HepG2 (cell line): ENCODE measurements at regions not wholly inside any gene's neighbourhood (a gene's known extent, or its start where the extent isn't known, plus 50 kb on each side); places are given as distances from the start of the nearest gene placed in this dataset.

ENCODE experiments used
- ATAC-seq: fragments of 200-7000 bp; cut with Tn5 transposase; 3 replicates; pipeline ENCODE4 v1.9.1; 2020; ENCODE audit warnings: mild to moderate bottlenecking, moderate library complexity
- BruUV-seq: library from RNA; stranded (reverse); fragments of 400-500 nt; replicated peaks from 2 replicates; lab custom pipeline; 2021; lab: Mats Ljungman, UMichigan
- CTCF ChIA-PET: fragments of 300-600 bp; formaldehyde crosslinking; extraction: SDS; loops from one replicate; lab custom pipeline; 2021; ENCODE audit warnings: low total read pairs, inconsistent platforms, low intra/inter-chr PET ratio; lab: Yijun Ruan, JAX
- POLR2A ChIA-PET: fragments of 350-600 bp; sonication (Branson Sonifier 250); formaldehyde crosslinking; loops from one replicate; lab custom pipeline; 2020; ENCODE audit warnings: antibody characterized with exemption, inconsistent platforms; lab: Yijun Ruan, JAX
- DNase-seq: peaks from one replicate; pipeline ENCODE4 v3.0.0-alpha.2; 2015; ENCODE audit warnings: low spot score
- FAIRE-seq: peaks from 3 replicates; lab custom pipeline; 2011; peaks lifted over from hg19 to GRCh38; lab: Jason Lieb, UNC
- H2AFZ ChIP-seq: one replicate; pipeline ENCODE4 v1.6.1; 2011; ENCODE audit warnings: low read length, inconsistent platforms
- H3K27ac ChIP-seq: fragments of 300-600 bp; 3 replicates; pipeline ENCODE4 v1.8.0; 2011; ENCODE audit warnings: mixed run types, mild to moderate bottlenecking, mixed read lengths, low read length, inconsistent platforms; ENCODE audit not compliant: insufficient read depth; ENCODE audit errors: extremely low read length
- H3K27me3 ChIP-seq, 2 experiments: fragments of 200-600 bp in 1 of 2; 2 replicates in 1 of 2; 3 replicates in 1 of 2; pipeline versions ENCODE4 v1.6.0 to v1.8.0; 2011; ENCODE audit warnings: low read length in 2 of 2, mild to moderate bottlenecking in 2 of 2, moderate library complexity in 2 of 2, inconsistent platforms in 1 of 2; ENCODE audit not compliant: insufficient read depth in 2 of 2, control insufficient read depth in 1 of 2
- H3K36me3 ChIP-seq, 2 experiments: fragments of 200-600 bp in 1 of 2; replicated peaks in 1 of 2; 2 replicates in 1 of 2; 3 replicates in 1 of 2; pipeline versions ENCODE4 v1.5.1 to v1.8.0; 2011; ENCODE audit warnings: low read length in 2 of 2, inconsistent platforms in 1 of 2; ENCODE audit not compliant: insufficient read depth in 2 of 2, control insufficient read depth in 1 of 2
- H3K4me1 ChIP-seq: 2 replicates; pipeline ENCODE4 v1.5.1; 2012; ENCODE audit warnings: low read length, inconsistent platforms; ENCODE audit not compliant: insufficient read depth
- H3K4me2 ChIP-seq: 2 replicates; pipeline ENCODE4 v1.6.0; 2011; ENCODE audit warnings: low read depth, low read length, inconsistent platforms
- H3K4me3 ChIP-seq, 3 experiments: fragments of 200-600 bp in 1 of 3; sonication (generic), shearing (Covaris generic) in 1 of 3; replicated peaks in 1 of 3; 2 replicates each; pipeline ENCODE4 v1.5.1; 2011 to 2016; ENCODE audit warnings: low read length in 3 of 3, inconsistent platforms in 2 of 3, low read depth in 2 of 3, mild to moderate bottlenecking in 2 of 3, control low read depth in 1 of 3, mixed read lengths in 1 of 3; ENCODE audit not compliant: insufficient read depth in 1 of 3
- H3K79me2 ChIP-seq: one replicate; pipeline ENCODE4 v1.6.1; 2011; ENCODE audit warnings: low read length, inconsistent platforms; ENCODE audit not compliant: insufficient read depth
- H3K9ac ChIP-seq: 2 replicates; pipeline ENCODE4 v1.6.0; 2011; ENCODE audit warnings: mild to moderate bottlenecking, low read depth, low read length, inconsistent platforms; ENCODE audit not compliant: insufficient read depth
- H3K9me3 ChIP-seq: 2 replicates; pipeline ENCODE4 v1.5.1; 2012; ENCODE audit warnings: mild to moderate bottlenecking, low read length
- H4K20me1 ChIP-seq: 2 replicates; pipeline ENCODE4 v1.6.0; 2011; ENCODE audit warnings: inconsistent platforms, mild to moderate bottlenecking, low read length, moderate library complexity; ENCODE audit not compliant: insufficient read depth
- BRCA1 ChIP-seq: sonication (generic); formaldehyde crosslinking; IDR thresholded peaks from 2 replicates; pipeline ENCODE4 v1.4.0; 2020; ENCODE audit warnings: missing genetic modification reagents
- FOXK1 ChIP-seq: sonication (generic); formaldehyde crosslinking; IDR thresholded peaks from 2 replicates; pipeline ENCODE4 v1.4.0; 2020; ENCODE audit warnings: low read depth, missing genetic modification reagents, borderline replicate concordance
- IRF2 ChIP-seq: IDR thresholded peaks from 2 replicates; pipeline ENCODE4 v1.6.1; 2018; ENCODE audit warnings: missing genetic modification reagents, missing compliant biosample characterization
- PTBP1 ChIP-seq: fragments of 200-400 bp; formaldehyde crosslinking; IDR thresholded peaks from 2 replicates; pipeline ENCODE4 v1.6.1; 2018; ENCODE audit warnings: low read length, low read depth; ENCODE audit not compliant: poor library complexity, severe bottlenecking
- SRSF1 ChIP-seq: fragments of 200-400 bp; formaldehyde crosslinking; optimal IDR thresholded peaks from 2 replicates; pipeline ENCODE3; 2017; ENCODE audit warnings: mild to moderate bottlenecking, low read depth, low read length, moderate library complexity
- ZNF337 ChIP-seq: sonication (generic); formaldehyde crosslinking; IDR thresholded peaks from 2 replicates; pipeline ENCODE4 v1.5.1; 2020; ENCODE audit warnings: missing genetic modification reagents, low read depth, mild to moderate bottlenecking, borderline replicate concordance
- ZNF558 ChIP-seq: sonication (generic); formaldehyde crosslinking; IDR thresholded peaks from 2 replicates; pipeline ENCODE4 v1.9.0; 2022; ENCODE audit warnings: mild to moderate bottlenecking, missing genetic modification reagents, borderline replicate concordance
- ZNF724P ChIP-seq: sonication (generic); formaldehyde crosslinking; IDR thresholded peaks from 2 replicates; pipeline ENCODE4 v1.8.0; 2022; ENCODE audit warnings: missing genetic modification reagents, borderline replicate concordance
- WGBS: methylation state at CpG from one replicate; pipeline ENCODE4 v1.1.6; 2017; ENCODE audit warnings: low lambda C conversion rate; 5-methylcytosine and 5-hydroxymethylcytosine counted together
- in situ Hi-C: cut with HindIII; loops from 2 replicates; pipeline ENCODE4 v1.10.0; 2017; ENCODE audit warnings: low pct_unique_long_range_greater_than_20kb; ENCODE audit not compliant: extremely low pct_ligation_motif_present
- intact Hi-C: fragments of 100-400 bp; cut with micrococcal nuclease; formaldehyde crosslinking; loops from one replicate; pipeline ENCODE4 v1.10.0; 2022; ENCODE audit not compliant: unreplicated experiment
- TF ChIP-seq, protein P1 (sequence below): sonication (generic); formaldehyde crosslinking; IDR thresholded peaks from 2 replicates; pipeline ENCODE4 v1.4.0; 2020; ENCODE audit warnings: missing genetic modification reagents
- TF ChIP-seq, protein P2 (sequence below): sonication (generic); formaldehyde crosslinking; IDR thresholded peaks from 2 replicates; pipeline ENCODE4 v1.8.0; 2023; ENCODE audit warnings: mild to moderate bottlenecking, missing genetic modification reagents
- TF ChIP-seq, protein P3 (sequence below): sonication (generic); formaldehyde crosslinking; conservative IDR thresholded peaks from 2 replicates; pipeline ENCODE4 v1.4.0; 2020; ENCODE audit warnings: missing genetic modification reagents

DNA sequence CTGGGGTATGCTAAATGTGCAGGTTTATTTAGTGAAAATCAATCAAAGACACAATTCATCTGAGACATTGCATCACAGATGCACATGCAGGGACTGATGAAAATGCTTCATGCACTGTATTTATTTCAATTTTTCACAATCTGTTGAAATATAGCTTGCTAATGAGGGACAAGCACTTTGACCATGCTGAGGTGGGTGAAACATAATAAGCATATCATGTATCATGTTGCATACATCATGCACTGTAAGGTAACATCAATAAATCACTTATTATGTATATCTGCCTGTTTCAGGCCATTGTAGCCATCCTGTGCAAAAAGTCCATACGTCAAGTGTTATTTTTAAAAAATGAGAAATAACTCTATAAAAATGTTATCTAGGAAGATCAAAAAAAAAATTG is 426.9 kb upstream of the PCDH15 start:
- intact Hi-C loops (no loop called here), in situ Hi-C loops (loop anchor here (25.0 kb wide), 1 partner anchor 241 kb away; no protein-coding TSS in a partner anchor)
- ATAC-seq (no peak), FAIRE-seq (no peak), DNase-seq (no peak)
- no peak overlapping the region for H3K4me3 ChIP-seq
- no peaks in the 10 kb centered on the region for H3K9me3 ChIP-seq
- no peaks in the 10 kb centered on the region for H3K27me3 ChIP-seq
- H4K20me1 ChIP-seq: no peaks in the 10 kb centered on the region
- TF ChIP-seq FOXK1 (CRISPR knock-in tag) (no peak), SRSF1 (no peak), IRF2 (CRISPR knock-in tag) (no peak), ZNF558 (CRISPR knock-in tag) (no peak), BRCA1 (CRISPR knock-in tag) (no peak), ZNF337 (CRISPR knock-in tag) (no peak), ZNF724P (CRISPR knock-in tag) (no peak), PTBP1 (no peak)
- TF ChIP-seq, protein P1, sequence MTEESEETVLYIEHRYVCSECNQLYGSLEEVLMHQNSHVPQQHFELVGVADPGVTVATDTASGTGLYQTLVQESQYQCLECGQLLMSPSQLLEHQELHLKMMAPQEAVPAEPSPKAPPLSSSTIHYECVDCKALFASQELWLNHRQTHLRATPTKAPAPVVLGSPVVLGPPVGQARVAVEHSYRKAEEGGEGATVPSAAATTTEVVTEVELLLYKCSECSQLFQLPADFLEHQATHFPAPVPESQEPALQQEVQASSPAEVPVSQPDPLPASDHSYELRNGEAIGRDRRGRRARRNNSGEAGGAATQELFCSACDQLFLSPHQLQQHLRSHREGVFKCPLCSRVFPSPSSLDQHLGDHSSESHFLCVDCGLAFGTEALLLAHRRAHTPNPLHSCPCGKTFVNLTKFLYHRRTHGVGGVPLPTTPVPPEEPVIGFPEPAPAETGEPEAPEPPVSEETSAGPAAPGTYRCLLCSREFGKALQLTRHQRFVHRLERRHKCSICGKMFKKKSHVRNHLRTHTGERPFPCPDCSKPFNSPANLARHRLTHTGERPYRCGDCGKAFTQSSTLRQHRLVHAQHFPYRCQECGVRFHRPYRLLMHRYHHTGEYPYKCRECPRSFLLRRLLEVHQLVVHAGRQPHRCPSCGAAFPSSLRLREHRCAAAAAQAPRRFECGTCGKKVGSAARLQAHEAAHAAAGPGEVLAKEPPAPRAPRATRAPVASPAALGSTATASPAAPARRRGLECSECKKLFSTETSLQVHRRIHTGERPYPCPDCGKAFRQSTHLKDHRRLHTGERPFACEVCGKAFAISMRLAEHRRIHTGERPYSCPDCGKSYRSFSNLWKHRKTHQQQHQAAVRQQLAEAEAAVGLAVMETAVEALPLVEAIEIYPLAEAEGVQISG: no peak
- TF ChIP-seq, protein P2, sequence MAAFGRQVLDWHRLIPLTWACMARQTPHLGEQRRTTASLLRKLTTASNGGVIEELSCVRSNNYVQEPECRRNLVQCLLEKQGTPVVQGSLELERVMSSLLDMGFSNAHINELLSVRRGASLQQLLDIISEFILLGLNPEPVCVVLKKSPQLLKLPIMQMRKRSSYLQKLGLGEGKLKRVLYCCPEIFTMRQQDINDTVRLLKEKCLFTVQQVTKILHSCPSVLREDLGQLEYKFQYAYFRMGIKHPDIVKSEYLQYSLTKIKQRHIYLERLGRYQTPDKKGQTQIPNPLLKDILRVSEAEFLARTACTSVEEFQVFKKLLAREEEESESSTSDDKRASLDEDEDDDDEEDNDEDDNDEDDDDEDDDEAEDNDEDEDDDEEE (CRISPR knock-in tag): no peak
- TF ChIP-seq, protein P3, sequence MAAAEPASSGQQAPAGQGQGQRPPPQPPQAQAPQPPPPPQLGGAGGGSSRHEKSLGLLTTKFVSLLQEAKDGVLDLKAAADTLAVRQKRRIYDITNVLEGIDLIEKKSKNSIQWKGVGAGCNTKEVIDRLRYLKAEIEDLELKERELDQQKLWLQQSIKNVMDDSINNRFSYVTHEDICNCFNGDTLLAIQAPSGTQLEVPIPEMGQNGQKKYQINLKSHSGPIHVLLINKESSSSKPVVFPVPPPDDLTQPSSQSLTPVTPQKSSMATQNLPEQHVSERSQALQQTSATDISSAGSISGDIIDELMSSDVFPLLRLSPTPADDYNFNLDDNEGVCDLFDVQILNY: no peak
- WGBS: 0% methylated on average over 1 of the region's 1 CpG
- CTCF ChIA-PET: no interaction called here
- no peak overlapping the region for H3K9ac ChIP-seq
- no peaks in the 10 kb centered on the region for H3K79me2 ChIP-seq
- H3K4me1 ChIP-seq: no peaks in the 10 kb centered on the region
- no peak overlapping the region for H3K27ac ChIP-seq
- no peak overlapping the region for H3K4me2 ChIP-seq
- no peaks in the 10 kb centered on the region for H3K36me3 ChIP-seq
- no peak overlapping the region for H2AFZ ChIP-seq
- no TSS peak for BruUV-seq
- POLR2A ChIA-PET: no interaction called here
